Activated T-cell treated with anti-CD3 and anti-CD28 coated beads, Interleukin-2, amount 50 U/mL, for 72 hours (primary cell): ENCODE measurements at regions not wholly inside any gene's neighbourhood (a gene's known extent, or its start where the extent isn't known, plus 50 kb on each side); places are given as distances from the start of the nearest gene placed in this dataset.
"Not testable (repeated sequence)": the region's sequence is repeated elsewhere in the genome, so short reads cannot be mapped to it uniquely, and the experiment has no call there.

Experiments
- ATAC-seq, 2 donors: fragments of 150-1000 bp; cut with Tn5 transposase; replicated peaks in 1 of 2; 2 replicates each; pipeline ENCODE4 v1.10.0; 2021; ENCODE audit warnings: moderate library complexity in 2 of 2, mild to moderate bottlenecking in 1 of 2
- DNase-seq, 2 donors: peaks; one replicate each; pipeline ENCODE4 v3.0.0; 2021 to 2022; ENCODE audit warnings: mixed read lengths in 1 of 2
- H3K27ac Mint-ChIP-seq: one replicate; pipeline ENCODE4 v1.8.0; 2022; ENCODE audit warnings: mild to moderate bottlenecking, moderate library complexity, mixed read lengths
- H3K27me3 Mint-ChIP-seq: one replicate; pipeline ENCODE4 v1.8.0; 2022; ENCODE audit warnings: low read depth, mixed read lengths
- H3K36me3 Mint-ChIP-seq, 2 donors: one replicate each; pipeline ENCODE4 v1.8.0; 2022; ENCODE audit warnings: mixed read lengths in 2 of 2, mild to moderate bottlenecking in 1 of 2; ENCODE audit not compliant: insufficient read depth in 2 of 2
- H3K4me1 Mint-ChIP-seq: one replicate; pipeline ENCODE4 v1.8.0; 2022; ENCODE audit warnings: low read depth, mixed read lengths
- H3K4me3 Mint-ChIP-seq, 2 donors: one replicate each; pipeline ENCODE4 v1.8.0; 2022; ENCODE audit warnings: mild to moderate bottlenecking in 2 of 2, mixed read lengths in 2 of 2, moderate library complexity in 2 of 2
- H3K9me3 Mint-ChIP-seq, 2 donors: one replicate each; pipeline ENCODE4 v1.8.0; 2022; ENCODE audit warnings: mixed read lengths in 2 of 2

- not testable (repeated sequence) for H3K4me3 Mint-ChIP-seq, ATAC-seq, H3K36me3 Mint-ChIP-seq, H3K9me3 Mint-ChIP-seq, DNase-seq, H3K27ac Mint-ChIP-seq, H3K27me3 Mint-ChIP-seq, H3K4me1 Mint-ChIP-seq
Measured at GRCh38 chr20:25813511-25813910, 116.9 kb upstream of the ZNF337 start.

GRCh38 chr20:25798174-25798993 is 101.7 kb upstream of the ZNF337 start:
- not testable (repeated sequence) for H3K27ac Mint-ChIP-seq, H3K4me1 Mint-ChIP-seq, H3K9me3 Mint-ChIP-seq, DNase-seq, H3K27me3 Mint-ChIP-seq, H3K36me3 Mint-ChIP-seq, H3K4me3 Mint-ChIP-seq
- ATAC-seq = peak in 1 of 2 donors; percentile 50

GRCh38 chr20:25797062-25797461 is 100.4 kb upstream of the ZNF337 start:
- not testable (repeated sequence) for H3K36me3 Mint-ChIP-seq, DNase-seq, ATAC-seq, H3K4me3 Mint-ChIP-seq, H3K27ac Mint-ChIP-seq, H3K27me3 Mint-ChIP-seq, H3K9me3 Mint-ChIP-seq, H3K4me1 Mint-ChIP-seq

GRCh38 chr20:25777241-25777640 is 80.6 kb upstream of the ZNF337 start:
- not testable (repeated sequence) for H3K36me3 Mint-ChIP-seq, H3K27ac Mint-ChIP-seq, H3K27me3 Mint-ChIP-seq, H3K4me3 Mint-ChIP-seq, H3K9me3 Mint-ChIP-seq, H3K4me1 Mint-ChIP-seq, ATAC-seq, DNase-seq

GRCh38 chr20:25774711-25775110 is 78.1 kb upstream of the ZNF337 start:
- H3K27me3 Mint-ChIP-seq, DNase-seq, H3K36me3 Mint-ChIP-seq, H3K9me3 Mint-ChIP-seq, ATAC-seq, H3K27ac Mint-ChIP-seq, H3K4me3 Mint-ChIP-seq, H3K4me1 Mint-ChIP-seq: not testable (repeated sequence)

GRCh38 chr20:25774203-25774602 is 77.5 kb upstream of the ZNF337 start:
- H3K27me3 Mint-ChIP-seq, H3K9me3 Mint-ChIP-seq, H3K4me3 Mint-ChIP-seq, H3K4me1 Mint-ChIP-seq, H3K27ac Mint-ChIP-seq, DNase-seq, ATAC-seq, H3K36me3 Mint-ChIP-seq: not testable (repeated sequence)

- not testable (repeated sequence) for H3K9me3 Mint-ChIP-seq, ATAC-seq, H3K36me3 Mint-ChIP-seq, H3K4me1 Mint-ChIP-seq, DNase-seq, H3K27me3 Mint-ChIP-seq, H3K4me3 Mint-ChIP-seq, H3K27ac Mint-ChIP-seq
Measured at GRCh38 chr20:25772437-25772836, 75.8 kb upstream of the ZNF337 start.

- not testable (repeated sequence) for H3K27me3 Mint-ChIP-seq, H3K4me3 Mint-ChIP-seq, H3K4me1 Mint-ChIP-seq, H3K9me3 Mint-ChIP-seq, H3K36me3 Mint-ChIP-seq, DNase-seq, ATAC-seq, H3K27ac Mint-ChIP-seq
Measured at GRCh38 chr20:25771818-25772217, 75.2 kb upstream of the ZNF337 start.

- Mint-ChIP-seq H3K36me3 (no peaks in the 10 kb centered on the region), H3K4me3 (no peak overlapping the region), H3K27ac (no peak overlapping the region), H3K9me3 (peaks cover 0 to 2% of the 10 kb centered on the region in 2 donors), H3K27me3 (no peaks in the 10 kb centered on the region), H3K4me1 (no peaks in the 10 kb centered on the region)
- ATAC-seq (no peak), DNase-seq (no peak)
Measured at GRCh38 chr20:25761596-25761995, 64.9 kb upstream of the ZNF337 start.

- ATAC-seq, H3K4me1 Mint-ChIP-seq, H3K36me3 Mint-ChIP-seq, H3K9me3 Mint-ChIP-seq, H3K27ac Mint-ChIP-seq, H3K4me3 Mint-ChIP-seq, H3K27me3 Mint-ChIP-seq, DNase-seq: not testable (repeated sequence)
Measured at GRCh38 chr20:25761046-25761445, 64.4 kb upstream of the ZNF337 start.

- DNase-seq = peak; percentile 51 to 55
- H3K36me3 Mint-ChIP-seq = no peaks in the 10 kb centered on the region
Measured at GRCh38 chr20:25750765-25751696, 54.4 kb upstream of the ZNF337 start.

GRCh38 chr20:25750220-25750764 is 53.6 kb upstream of the ZNF337 start:
- no peaks in the 10 kb centered on the region for H3K9me3 Mint-ChIP-seq
- ATAC-seq = no peak

More at GRCh38 chr20:25750765-25751696, 54.4 kb upstream of the ZNF337 start:
- Mint-ChIP-seq H3K27ac (no peak overlapping the region), H3K4me3 (peak overlapping the region; percentile 88 to 91), H3K27me3 (no peaks in the 10 kb centered on the region), H3K4me1 (peaks cover 16% of the 10 kb centered on the region), H3K9me3 (no peaks in the 10 kb centered on the region)
- ATAC-seq = peak; percentile 91 to 94

GRCh38 chr20:25749649-25750048 is 53.0 kb upstream of the ZNF337 start:
- Mint-ChIP-seq H3K27ac (no peak overlapping the region), H3K4me1 (peaks cover 16% of the 10 kb centered on the region), H3K9me3 (no peaks in the 10 kb centered on the region), H3K27me3 (no peaks in the 10 kb centered on the region), H3K36me3 (no peaks in the 10 kb centered on the region), H3K4me3 (peak overlapping the region in 1 of 2 donors; percentile 18)
- DNase-seq (no peak), ATAC-seq (no peak)

More at GRCh38 chr20:25750220-25750764, 53.6 kb upstream of the ZNF337 start:
- no peak for DNase-seq
- Mint-ChIP-seq H3K36me3 (no peaks in the 10 kb centered on the region), H3K27ac (no peak overlapping the region), H3K27me3 (no peaks in the 10 kb centered on the region), H3K4me1 (peaks cover 16% of the 10 kb centered on the region), H3K4me3 (peak overlapping the region; percentile 88 to 91)
